Suppressor macrophage (primary cell): ENCODE measurements at regions not wholly inside any gene's neighbourhood (a gene's known extent, or its start where the extent isn't known, plus 50 kb on each side); places are given as distances from the start of the nearest gene placed in this dataset.

Experiments used
- DNase-seq, 4 experiments: peaks; one replicate each; pipeline ENCODE4 v3.0.0-alpha.2; 2020 to 2022

- DNase-seq = no peak
Observed at GRCh38 chr6:26149240-26149639, 62.0 kb downstream of the HFE start.

GRCh38 chr6:26152226-26153101 is 65.2 kb downstream of the HFE start:
- DNase-seq = no peak

- peak; percentile 34 to 58 (median 50) for DNase-seq
Observed at GRCh38 chr6:26155061-26155930, 68.1 kb downstream of the HFE start.

- peak; percentile 93 to 96 (median 96) for DNase-seq
Observed at GRCh38 chr6:26156105-26156849, 69.0 kb downstream of the HFE start.

- DNase-seq = no peak
Observed at GRCh38 chr6:26156850-26157250, 69.6 kb downstream of the HFE start.

GRCh38 chr6:26157251-26158075 is 70.2 kb downstream of the HFE start:
- peak; percentile 89 to 98 (median 96) for DNase-seq

GRCh38 chr6:26158076-26158580 is 70.9 kb downstream of the HFE start:
- peak in 1 of 4 experiments; percentile 81 for DNase-seq

- peak; percentile 85 to 89 (median 86) for DNase-seq
Observed at GRCh38 chr6:26158581-26159356, 71.5 kb downstream of the HFE start.

- DNase-seq = peak; percentile 6 to 14 (median 11)
Observed at GRCh38 chr6:26159357-26160273, 72.4 kb downstream of the HFE start.

- DNase-seq = no peak
Observed at GRCh38 chr6:26161322-26161721, 74.1 kb downstream of the HFE start.

- DNase-seq = no peak
Observed at GRCh38 chr6:26162399-26162798, 75.2 kb downstream of the HFE start.

- DNase-seq = no peak
Observed at GRCh38 chr6:26163427-26164119, 76.3 kb downstream of the HFE start.

- no peak for DNase-seq
Observed at GRCh38 chr6:26164120-26164505, 76.9 kb downstream of the HFE start.

GRCh38 chr6:26165261-26165790 is 78.1 kb downstream of the HFE start:
- no peak for DNase-seq

- peak in 1 of 4 experiments; percentile 8 for DNase-seq
Observed at GRCh38 chr6:26170181-26170580, 83.0 kb downstream of the HFE start.

GRCh38 chr6:26170951-26171841 is 84.0 kb downstream of the HFE start:
- DNase-seq = no peak

GRCh38 chr6:26172608-26172968 is 85.4 kb downstream of the HFE start:
- peak; percentile 62 to 75 (median 68) for DNase-seq

- no peak for DNase-seq
Observed at GRCh38 chr6:26173836-26174145, 86.6 kb downstream of the HFE start.
